GM12891 (cell line): ENCODE measurements at regions not wholly inside any gene's neighbourhood (a gene's known extent, or its start where the extent isn't known, plus 50 kb on each side); places are given as distances from the start of the nearest gene placed in this dataset.

ENCODE experiments used
- POLR2A ChIP-seq: IDR thresholded peaks from 2 replicates; pipeline ENCODE4 v1.6.1; 2011; ENCODE audit warnings: low read depth, low read length, control low read depth
- POLR2AphosphoS5 ChIP-seq: IDR thresholded peaks from 2 replicates; pipeline ENCODE4 v1.6.1; 2011; ENCODE audit warnings: low read depth, low read length, control low read depth
- POU2F2 ChIP-seq: IDR thresholded peaks from 2 replicates; pipeline ENCODE4 v1.6.1; 2011; ENCODE audit warnings: low read depth, mild to moderate bottlenecking, control low read depth, low read length, moderate library complexity
- TAF1 ChIP-seq: IDR thresholded peaks from 2 replicates; pipeline ENCODE4 v1.6.1; 2011; ENCODE audit warnings: low read depth, low read length, control low read depth

- TF ChIP-seq POU2F2 (no peak), TAF1 (no peak), POLR2A (no peak), POLR2AphosphoS5 (no peak)
These were observed 157.0 kb downstream of the ACTL7B start for GRCh38 chr9:108698801-108699200.
